A673 (cell line): ENCODE measurements at regions not wholly inside any gene's neighbourhood (a gene's known extent, or its start where the extent isn't known, plus 50 kb on each side); places are given as distances from the start of the nearest gene placed in this dataset.

Source experiments
- EZH2 ChIP-seq: fragments of 200-600 bp; sonication (generic); IDR thresholded peaks from 2 replicates; pipeline ENCODE4 v1.6.1; 2017; ENCODE audit warnings: borderline replicate concordance, low read depth, mild to moderate bottlenecking, mixed read lengths, antibody characterized with exemption, low read length; ENCODE audit not compliant: poor library complexity, severe bottlenecking
- TF ChIP-seq, protein P1 (sequence below): fragments of 300-800, 200-600 bp; sonication (generic); conservative IDR thresholded peaks from 2 replicates; pipeline ENCODE4 v1.5.1; 2017; ENCODE audit warnings: low read depth, mild to moderate bottlenecking, antibody characterized with exemption, low read length, moderate library complexity, mixed read lengths

DNA sequence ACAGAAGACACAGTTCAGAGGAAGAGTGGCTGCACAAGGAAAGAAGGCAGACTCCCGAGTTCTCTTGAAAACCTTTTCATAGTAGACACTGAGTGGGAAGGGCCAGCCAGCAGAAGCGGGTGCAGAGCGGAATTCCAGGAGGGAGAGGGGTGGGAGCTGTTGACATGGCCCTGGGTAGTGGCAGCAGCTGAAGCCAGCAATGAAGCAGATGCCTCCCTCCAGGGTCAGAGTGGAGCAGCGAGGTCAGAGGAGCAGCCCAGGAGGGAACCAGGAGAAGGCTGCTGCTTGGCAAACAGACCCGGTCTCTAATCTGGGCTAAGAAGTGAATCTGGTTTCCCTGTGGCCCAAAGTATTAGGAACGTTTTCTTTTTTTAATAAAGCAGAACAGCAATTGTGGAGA is 73.9 kb upstream of the SPATA13 start:
- TF ChIP-seq, protein P1, sequence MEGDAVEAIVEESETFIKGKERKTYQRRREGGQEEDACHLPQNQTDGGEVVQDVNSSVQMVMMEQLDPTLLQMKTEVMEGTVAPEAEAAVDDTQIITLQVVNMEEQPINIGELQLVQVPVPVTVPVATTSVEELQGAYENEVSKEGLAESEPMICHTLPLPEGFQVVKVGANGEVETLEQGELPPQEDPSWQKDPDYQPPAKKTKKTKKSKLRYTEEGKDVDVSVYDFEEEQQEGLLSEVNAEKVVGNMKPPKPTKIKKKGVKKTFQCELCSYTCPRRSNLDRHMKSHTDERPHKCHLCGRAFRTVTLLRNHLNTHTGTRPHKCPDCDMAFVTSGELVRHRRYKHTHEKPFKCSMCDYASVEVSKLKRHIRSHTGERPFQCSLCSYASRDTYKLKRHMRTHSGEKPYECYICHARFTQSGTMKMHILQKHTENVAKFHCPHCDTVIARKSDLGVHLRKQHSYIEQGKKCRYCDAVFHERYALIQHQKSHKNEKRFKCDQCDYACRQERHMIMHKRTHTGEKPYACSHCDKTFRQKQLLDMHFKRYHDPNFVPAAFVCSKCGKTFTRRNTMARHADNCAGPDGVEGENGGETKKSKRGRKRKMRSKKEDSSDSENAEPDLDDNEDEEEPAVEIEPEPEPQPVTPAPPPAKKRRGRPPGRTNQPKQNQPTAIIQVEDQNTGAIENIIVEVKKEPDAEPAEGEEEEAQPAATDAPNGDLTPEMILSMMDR, result no peak
- no peak for TF ChIP-seq EZH2
